ENCODE measurements at regions not wholly inside any gene's neighbourhood (a gene's known extent, or its start where the extent isn't known, plus 50 kb on each side); places are given as distances from the start of the nearest gene placed in this dataset.
"Not testable (repeated sequence)": the region's sequence is repeated elsewhere in the genome, so short reads cannot be mapped to it uniquely, and the experiment has no call there.

GRCh38 chr20:60100780-60101179 is 142.6 kb downstream of the CDH26 start:
- no peak for DNase-seq

GRCh38 chr20:60101201-60101890 is 143.1 kb downstream of the CDH26 start:
- DNase-seq, result no peak

GRCh38 chr20:60101891-60102281 is 143.7 kb downstream of the CDH26 start:
- no peak for DNase-seq

- no peak for DNase-seq
Measured at GRCh38 chr20:60102665-60103210, 144.5 kb downstream of the CDH26 start.

- no peak for DNase-seq
Measured at GRCh38 chr20:60104993-60105803, 147.0 kb downstream of the CDH26 start.

- DNase-seq, result not testable (repeated sequence)
Measured at GRCh38 chr20:60106186-60106585, 148.0 kb downstream of the CDH26 start.

GRCh38 chr20:60107621-60108390 is 149.6 kb downstream of the CDH26 start:
- no peak for DNase-seq

- DNase-seq, result no peak
Measured at GRCh38 chr20:60108397-60108796, 150.2 kb downstream of the CDH26 start.

- no peak for DNase-seq
Measured at GRCh38 chr20:60113024-60113724, 155.0 kb downstream of the CDH26 start.

GRCh38 chr20:60113771-60114170 is 155.5 kb downstream of the CDH26 start:
- no peak for DNase-seq

GRCh38 chr20:60115451-60115850 is 157.2 kb downstream of the CDH26 start:
- no peak for DNase-seq

GRCh38 chr20:60116128-60116909 is 158.1 kb downstream of the CDH26 start:
- DNase-seq, result no peak

- DNase-seq, result no peak
Measured at GRCh38 chr20:60117065-60117464, 158.8 kb downstream of the CDH26 start.

GRCh38 chr20:60121903-60122302 is 163.7 kb downstream of the CDH26 start:
- DNase-seq, result no peak

- no peak for DNase-seq
Measured at GRCh38 chr20:60122671-60123070, 164.4 kb downstream of the CDH26 start.

GRCh38 chr20:60123096-60123495 is 164.9 kb downstream of the CDH26 start:
- no peak for DNase-seq

GRCh38 chr20:60123652-60124051 is 165.4 kb downstream of the CDH26 start:
- DNase-seq, result no peak

- DNase-seq, result no peak
Measured at GRCh38 chr20:60124776-60125381, 166.7 kb downstream of the CDH26 start.

- DNase-seq, result no peak
Measured at GRCh38 chr20:60125513-60125912, 167.3 kb downstream of the CDH26 start.

- no peak for DNase-seq
Measured at GRCh38 chr20:60126975-60127374, 168.8 kb downstream of the CDH26 start.

GRCh38 chr20:60131375-60131774 is 173.2 kb downstream of the CDH26 start:
- DNase-seq, result no peak
